ENCODE measurements at regions not wholly inside any gene's neighbourhood (a gene's known extent, or its start where the extent isn't known, plus 50 kb on each side); places are given as distances from the start of the nearest gene placed in this dataset.

DNA sequence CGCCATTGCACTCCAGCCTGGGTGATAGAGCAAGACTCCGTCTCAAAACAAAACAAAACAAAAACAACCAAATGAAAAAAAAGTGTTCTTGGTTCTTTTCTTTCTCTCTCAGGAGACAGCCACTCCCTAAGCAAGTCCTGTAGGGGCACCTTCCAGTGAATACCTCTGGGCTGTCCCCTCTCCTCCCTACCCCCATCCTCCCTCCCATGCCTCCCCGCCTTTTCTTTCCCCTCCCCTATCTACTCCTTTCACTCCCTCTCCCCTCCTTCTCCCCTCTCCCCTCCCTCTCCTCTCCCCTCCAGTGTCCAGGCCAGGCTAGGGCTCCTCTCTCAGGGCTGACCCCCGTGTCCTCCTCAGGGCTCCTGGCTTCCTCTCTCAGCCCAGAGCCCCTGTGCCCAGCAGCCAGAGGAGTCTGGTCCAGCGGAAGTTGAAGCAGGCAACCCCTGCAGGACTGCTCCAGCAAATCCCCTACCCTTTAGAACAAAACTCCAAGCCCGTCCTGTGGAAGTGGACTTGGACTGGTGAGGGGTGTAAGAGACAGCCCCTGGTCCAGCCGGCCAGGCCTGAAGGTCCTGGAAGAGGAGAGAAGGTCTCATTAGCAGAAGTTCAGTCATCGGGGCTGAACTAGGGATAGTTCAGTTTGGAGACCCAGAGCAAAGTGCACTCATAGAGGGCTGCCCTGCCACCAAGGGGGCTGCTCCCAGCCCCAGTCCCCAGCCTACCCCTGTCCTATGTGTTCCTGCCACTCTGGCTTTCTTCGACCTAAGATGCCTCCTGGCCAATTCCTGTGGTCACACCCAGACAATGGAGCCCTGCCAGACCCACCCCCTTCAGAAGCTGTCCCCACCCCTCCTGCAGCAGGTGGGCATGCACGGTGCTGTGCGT, 79.8 kb upstream of the IQSEC1 start:
- TF ChIP-seq, protein P1, sequence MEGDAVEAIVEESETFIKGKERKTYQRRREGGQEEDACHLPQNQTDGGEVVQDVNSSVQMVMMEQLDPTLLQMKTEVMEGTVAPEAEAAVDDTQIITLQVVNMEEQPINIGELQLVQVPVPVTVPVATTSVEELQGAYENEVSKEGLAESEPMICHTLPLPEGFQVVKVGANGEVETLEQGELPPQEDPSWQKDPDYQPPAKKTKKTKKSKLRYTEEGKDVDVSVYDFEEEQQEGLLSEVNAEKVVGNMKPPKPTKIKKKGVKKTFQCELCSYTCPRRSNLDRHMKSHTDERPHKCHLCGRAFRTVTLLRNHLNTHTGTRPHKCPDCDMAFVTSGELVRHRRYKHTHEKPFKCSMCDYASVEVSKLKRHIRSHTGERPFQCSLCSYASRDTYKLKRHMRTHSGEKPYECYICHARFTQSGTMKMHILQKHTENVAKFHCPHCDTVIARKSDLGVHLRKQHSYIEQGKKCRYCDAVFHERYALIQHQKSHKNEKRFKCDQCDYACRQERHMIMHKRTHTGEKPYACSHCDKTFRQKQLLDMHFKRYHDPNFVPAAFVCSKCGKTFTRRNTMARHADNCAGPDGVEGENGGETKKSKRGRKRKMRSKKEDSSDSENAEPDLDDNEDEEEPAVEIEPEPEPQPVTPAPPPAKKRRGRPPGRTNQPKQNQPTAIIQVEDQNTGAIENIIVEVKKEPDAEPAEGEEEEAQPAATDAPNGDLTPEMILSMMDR (conservative IDR thresholded peaks at IDR 0.05; ENCODE audit: low read depth, low read length), result no peak
- TF ChIP-seq POLR2A (IDR thresholded peaks at IDR 0.05; ENCODE audit: low read depth, low read length) (no peak), BHLHE40 (IDR thresholded peaks at IDR 0.05; ENCODE audit: low read depth, low read length) (no peak), RAD21 (IDR thresholded peaks at IDR 0.05; ENCODE audit: low read length) (no peak), CEBPB (IDR thresholded peaks at IDR 0.05; ENCODE audit: low read depth, low read length) (no peak), MAFK (IDR thresholded peaks at IDR 0.05; ENCODE audit: low read depth, low read length) (no peak), SMC3 (IDR thresholded peaks at IDR 0.05; ENCODE audit: low read depth, low read length) (no peak), MXI1 (IDR thresholded peaks at IDR 0.05; ENCODE audit: borderline replicate concordance, low read depth, low read length) (no peak), CHD1 (IDR thresholded peaks at IDR 0.05; ENCODE audit: low read depth, low read length) (no peak), MAZ (IDR thresholded peaks at IDR 0.05; ENCODE audit: borderline replicate concordance, low read depth, low read length) (no peak)
- TF ChIP-seq, protein P2, sequence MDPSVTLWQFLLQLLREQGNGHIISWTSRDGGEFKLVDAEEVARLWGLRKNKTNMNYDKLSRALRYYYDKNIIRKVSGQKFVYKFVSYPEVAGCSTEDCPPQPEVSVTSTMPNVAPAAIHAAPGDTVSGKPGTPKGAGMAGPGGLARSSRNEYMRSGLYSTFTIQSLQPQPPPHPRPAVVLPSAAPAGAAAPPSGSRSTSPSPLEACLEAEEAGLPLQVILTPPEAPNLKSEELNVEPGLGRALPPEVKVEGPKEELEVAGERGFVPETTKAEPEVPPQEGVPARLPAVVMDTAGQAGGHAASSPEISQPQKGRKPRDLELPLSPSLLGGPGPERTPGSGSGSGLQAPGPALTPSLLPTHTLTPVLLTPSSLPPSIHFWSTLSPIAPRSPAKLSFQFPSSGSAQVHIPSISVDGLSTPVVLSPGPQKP (IDR thresholded peaks at IDR 0.05; ENCODE audit: borderline replicate concordance, low read depth, low read length), result no peak
- TF ChIP-seq, protein P3, sequence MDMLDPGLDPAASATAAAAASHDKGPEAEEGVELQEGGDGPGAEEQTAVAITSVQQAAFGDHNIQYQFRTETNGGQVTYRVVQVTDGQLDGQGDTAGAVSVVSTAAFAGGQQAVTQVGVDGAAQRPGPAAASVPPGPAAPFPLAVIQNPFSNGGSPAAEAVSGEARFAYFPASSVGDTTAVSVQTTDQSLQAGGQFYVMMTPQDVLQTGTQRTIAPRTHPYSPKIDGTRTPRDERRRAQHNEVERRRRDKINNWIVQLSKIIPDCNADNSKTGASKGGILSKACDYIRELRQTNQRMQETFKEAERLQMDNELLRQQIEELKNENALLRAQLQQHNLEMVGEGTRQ (IDR thresholded peaks at IDR 0.05; ENCODE audit: low read depth, low read length), result no peak
